HCT116 (cell line): ENCODE measurements at regions not wholly inside any gene's neighbourhood (a gene's known extent, or its start where the extent isn't known, plus 50 kb on each side); places are given as distances from the start of the nearest gene placed in this dataset.

Source experiments
- ATAC-seq: fragments of 200-7000 bp; cut with Tn5 transposase; 2 replicates; pipeline ENCODE4 v1.9.1; 2020; ENCODE audit warnings: mild to moderate bottlenecking, moderate library complexity
- BruUV-seq: library from RNA; stranded (reverse); fragments of 400-500 nt; replicated peaks from 2 replicates; lab custom pipeline; 2021; lab: Mats Ljungman, UMichigan
- CTCF ChIA-PET: fragments of 300-600 bp; sonication (Branson Sonifier 250); formaldehyde crosslinking; loops from one replicate; lab custom pipeline; 2021; ENCODE audit warnings: antibody characterized with exemption; lab: Charles Lee
- POLR2A ChIA-PET: fragments of 300-600, 350-600 bp; sonication (Branson Sonifier 250); formaldehyde crosslinking; loops from one replicate; lab custom pipeline; 2021; ENCODE audit warnings: antibody characterized with exemption; lab: Charles Lee
- RAD21 ChIA-PET, 2 experiments: fragments of 300-600 bp; sonication (Branson Sonifier 250); formaldehyde crosslinking; loops; one replicate each; lab custom pipeline; 2023; ENCODE audit warnings: low total read pairs in 2 of 2; ENCODE audit not compliant: uncharacterized antibody in 2 of 2, unreplicated experiment in 2 of 2, low non-redundant PET in 1 of 2; lab: Charles Lee
- DNase-seq: peaks from one replicate; pipeline ENCODE4 v3.0.0-alpha.2; 2010; ENCODE audit warnings: low read depth, low spot score
- H2AFZ ChIP-seq: fragments of 200-600 bp; shearing (Covaris generic), sonication (generic); 2 replicates; pipeline ENCODE4 v1.6.1; 2017; ENCODE audit warnings: low read depth, mixed run types, mixed read lengths, antibody characterized with exemption, low read length; ENCODE audit not compliant: poor library complexity, severe bottlenecking
- H3K27ac ChIP-seq: 2 replicates; pipeline ENCODE4 v1.5.1; 2012; ENCODE audit warnings: low read depth, low read length
- H3K27me3 ChIP-seq: fragments of 200-600 bp; sonication (generic); 2 replicates; pipeline ENCODE4 v1.6.1; 2016; ENCODE audit warnings: mixed run types, low read length, mixed read lengths; ENCODE audit not compliant: insufficient read depth
- H3K36me3 ChIP-seq, 2 experiments: fragments of 200-500 bp in 1 of 2; fragments of 200-600 bp in 1 of 2; sonication (Bioruptor generic) in 1 of 2; sonication (generic) in 1 of 2; 2 replicates each; pipeline versions ENCODE4 v1.5.1 to v1.6.1; 2014 to 2016; ENCODE audit warnings: low read length in 2 of 2, inconsistent platforms in 1 of 2, mixed read lengths in 1 of 2, mixed run types in 1 of 2; ENCODE audit not compliant: insufficient read depth in 2 of 2, control insufficient read depth in 1 of 2
- H3K4me1 ChIP-seq, 2 experiments: fragments of 200-600 bp in 1 of 2; sonication (generic) in 1 of 2; 2 replicates each; pipeline versions ENCODE4 v1.5.1 to v1.6.1; 2012 to 2017; ENCODE audit warnings: low read length in 2 of 2, inconsistent platforms in 1 of 2, mild to moderate bottlenecking in 1 of 2, mixed read lengths in 1 of 2, mixed run types in 1 of 2, moderate library complexity in 1 of 2; ENCODE audit not compliant: insufficient read depth in 2 of 2, control insufficient read depth in 1 of 2
- H3K4me2 ChIP-seq: fragments of 200-600 bp; sonication (generic); 2 replicates; pipeline ENCODE4 v1.6.1; 2017; ENCODE audit warnings: mixed run types, low read length, mixed read lengths
- H3K4me3 ChIP-seq, 2 experiments: fragments of 200-600 bp in 1 of 2; sonication (generic) in 1 of 2; replicated peaks in 1 of 2; 2 replicates each; pipeline ENCODE4 v1.5.1; 2011 to 2016; ENCODE audit warnings: low read length in 2 of 2, control low read depth in 1 of 2, low read depth in 1 of 2, mild to moderate bottlenecking in 1 of 2, mixed read lengths in 1 of 2, mixed run types in 1 of 2
- H3K79me2 ChIP-seq: fragments of 200-600 bp; sonication (generic); 2 replicates; pipeline ENCODE4 v1.6.1; 2017; ENCODE audit warnings: mild to moderate bottlenecking, mixed run types, low read length, moderate library complexity, mixed read lengths; ENCODE audit not compliant: insufficient read depth
- H3K9ac ChIP-seq: fragments of 200-600 bp; sonication (generic); 2 replicates; pipeline ENCODE4 v1.6.1; 2016; ENCODE audit warnings: low read length, mixed read lengths
- H3K9me2 ChIP-seq: fragments of 200-600 bp; sonication (generic), shearing (Covaris generic); 2 replicates; pipeline ENCODE4 v1.6.1; 2017; ENCODE audit warnings: mixed run types, mild to moderate bottlenecking, moderate library complexity; ENCODE audit not compliant: insufficient read depth
- H3K9me3 ChIP-seq, 2 experiments: fragments of 200-500 bp in 1 of 2; fragments of 200-600 bp in 1 of 2; sonication (Bioruptor generic) in 1 of 2; sonication (generic) in 1 of 2; 2 replicates each; pipeline ENCODE4 v1.6.1; 2014 to 2017; ENCODE audit warnings: low read length in 2 of 2, mixed read lengths in 2 of 2, inconsistent platforms in 1 of 2, low read depth in 1 of 2, mild to moderate bottlenecking in 1 of 2, mixed run types in 1 of 2, moderate library complexity in 1 of 2; ENCODE audit not compliant: control insufficient read depth in 1 of 2, insufficient read depth in 1 of 2
- H4K20me1 ChIP-seq: fragments of 200-600 bp; sonication (generic), shearing (Covaris generic); 2 replicates; pipeline ENCODE4 v1.6.1; 2017; ENCODE audit warnings: mixed run types, mild to moderate bottlenecking, moderate library complexity; ENCODE audit not compliant: insufficient read depth
- CBX3 ChIP-seq: IDR thresholded peaks from 2 replicates; pipeline ENCODE4 v1.6.1; 2012; ENCODE audit warnings: low read depth
- CEBPB ChIP-seq: IDR thresholded peaks from 2 replicates; pipeline ENCODE4 v1.6.1; 2012; ENCODE audit warnings: low read depth
- EGR1 ChIP-seq: IDR thresholded peaks from 2 replicates; pipeline ENCODE4 v1.6.1; 2012; ENCODE audit warnings: low read depth
- ELF1 ChIP-seq: IDR thresholded peaks from 2 replicates; pipeline ENCODE4 v1.6.1; 2012; ENCODE audit warnings: low read depth, borderline replicate concordance
- EZH2 ChIP-seq: fragments of 200-600 bp; sonication (generic); IDR thresholded peaks from 2 replicates; pipeline ENCODE4 v1.6.1; 2017; ENCODE audit warnings: antibody characterized with exemption, mixed run types
- EZH2phosphoT487 ChIP-seq: fragments of 200-600 bp; IDR thresholded peaks from 2 replicates; pipeline ENCODE4 v1.6.1; 2018; ENCODE audit warnings: antibody characterized with exemption, borderline replicate concordance
- FOSL1 ChIP-seq: IDR thresholded peaks from 2 replicates; pipeline ENCODE4 v1.6.1; 2012; ENCODE audit warnings: low read depth
- JUND ChIP-seq: IDR thresholded peaks from 2 replicates; pipeline ENCODE4 v1.6.1; 2012
- MAX ChIP-seq: IDR thresholded peaks from 2 replicates; pipeline ENCODE4 v1.6.1; 2012
- POLR2A ChIP-seq: IDR thresholded peaks from 2 replicates; pipeline ENCODE4 v1.7.0; 2011; ENCODE audit warnings: borderline replicate concordance; ENCODE audit not compliant: insufficient read depth, insufficient read length; ENCODE audit errors: extremely low read depth
- POLR2AphosphoS5 ChIP-seq: IDR thresholded peaks from 2 replicates; pipeline ENCODE4 v1.6.1; 2011; ENCODE audit warnings: mild to moderate bottlenecking, low read depth, low read length, moderate library complexity
- RAD21 ChIP-seq: IDR thresholded peaks from 2 replicates; pipeline ENCODE4 v1.6.1; 2012; ENCODE audit warnings: low read depth, mild to moderate bottlenecking
- SIN3A ChIP-seq: IDR thresholded peaks from 2 replicates; pipeline ENCODE4 v1.6.1; 2012; ENCODE audit warnings: low read depth
- SP1 ChIP-seq: IDR thresholded peaks from 2 replicates; pipeline ENCODE4 v1.6.1; 2012; ENCODE audit warnings: low read depth
- SRF ChIP-seq: IDR thresholded peaks from 2 replicates; pipeline ENCODE4 v1.6.1; 2012; ENCODE audit warnings: low read depth
- TCF7L2 ChIP-seq: IDR thresholded peaks from 2 replicates; pipeline ENCODE4 v1.7.0; 2011; ENCODE audit warnings: borderline replicate concordance, inconsistent platforms; ENCODE audit not compliant: insufficient read depth, insufficient read length; ENCODE audit errors: extremely low read depth
- YY1 ChIP-seq: IDR thresholded peaks from 2 replicates; pipeline ENCODE4 v1.6.1; 2011; ENCODE audit warnings: low read length, low read depth, moderate library complexity, mild to moderate bottlenecking; ENCODE audit not compliant: insufficient replicate concordance; ENCODE audit errors: extremely low read depth
- ZNF274 ChIP-seq: fragments of 200-500 bp; sonication (Bioruptor generic); IDR thresholded peaks from 2 replicates; pipeline ENCODE4 v1.6.1; 2014; ENCODE audit warnings: mild to moderate bottlenecking, low read depth, low read length, inconsistent platforms
- intact Hi-C: fragments of 100-400 bp; cut with micrococcal nuclease; formaldehyde crosslinking; loops from 2 replicates; pipeline ENCODE4 v1.10.0; 2022
- TF ChIP-seq, protein P1 (sequence below), 3 experiments: fragments of 200-600 bp in 1 of 3; sonication (generic) in 1 of 3; IDR thresholded peaks in 2 of 3; conservative IDR thresholded peaks in 1 of 3; 2 replicates each; pipeline ENCODE4 v1.5.1; 2012 to 2017; ENCODE audit warnings: low read depth in 2 of 3, low read length in 2 of 3, antibody characterized with exemption in 1 of 3, borderline replicate concordance in 1 of 3, control low read depth in 1 of 3, mild to moderate bottlenecking in 1 of 3, mixed read lengths in 1 of 3, mixed run types in 1 of 3, moderate library complexity in 1 of 3; ENCODE audit not compliant: insufficient read depth in 1 of 3
- TF ChIP-seq, protein P2 (sequence below): IDR thresholded peaks from 2 replicates; pipeline ENCODE4 v1.6.1; 2012

DNA sequence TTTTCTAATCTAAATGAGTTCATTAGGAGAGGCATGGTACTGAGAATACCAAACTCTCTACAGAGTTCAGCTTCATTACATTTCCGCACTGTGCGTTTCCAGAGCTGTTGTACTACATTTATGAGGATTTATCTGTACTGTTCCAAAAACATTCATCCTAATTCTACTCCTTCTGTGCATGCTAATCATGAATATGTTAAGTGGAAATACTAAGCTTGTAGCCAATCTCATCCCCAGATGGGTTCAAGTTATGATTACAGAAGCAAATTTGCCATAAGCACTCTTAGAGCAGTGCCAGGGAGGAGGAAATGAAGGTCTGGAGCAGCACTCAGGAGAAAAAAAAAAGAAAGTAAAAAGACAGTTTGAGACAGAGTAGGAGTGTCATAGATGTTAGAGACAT is 544.3 kb downstream of the GBE1 start:
- ATAC-seq: no peak
- no peaks in the 10 kb centered on the region for H3K27me3 ChIP-seq
- no peak overlapping the region for H2AFZ ChIP-seq
- H3K9me3 ChIP-seq: peaks cover 0 to 6% of the 10 kb centered on the region in 2 experiments; a peak in 2 of 4 replicates
- H3K4me2 ChIP-seq: no peak overlapping the region
- H3K4me3 ChIP-seq: no peak overlapping the region
- H3K9ac ChIP-seq: no peak overlapping the region
- BruUV-seq: no TSS peak
- TF ChIP-seq ELF1 (no peak), TCF7L2 (no peak), ZNF274 (no peak), RAD21 (no peak), SRF (no peak), EZH2phosphoT487 (no peak), EGR1 (no peak), CEBPB (no peak), SIN3A (no peak), SP1 (no peak), JUND (no peak), YY1 (no peak), MAX (no peak), CBX3 (no peak), POLR2AphosphoS5 (no peak), EZH2 (no peak), POLR2A (no peak), FOSL1 (no peak)
- TF ChIP-seq, protein P1, sequence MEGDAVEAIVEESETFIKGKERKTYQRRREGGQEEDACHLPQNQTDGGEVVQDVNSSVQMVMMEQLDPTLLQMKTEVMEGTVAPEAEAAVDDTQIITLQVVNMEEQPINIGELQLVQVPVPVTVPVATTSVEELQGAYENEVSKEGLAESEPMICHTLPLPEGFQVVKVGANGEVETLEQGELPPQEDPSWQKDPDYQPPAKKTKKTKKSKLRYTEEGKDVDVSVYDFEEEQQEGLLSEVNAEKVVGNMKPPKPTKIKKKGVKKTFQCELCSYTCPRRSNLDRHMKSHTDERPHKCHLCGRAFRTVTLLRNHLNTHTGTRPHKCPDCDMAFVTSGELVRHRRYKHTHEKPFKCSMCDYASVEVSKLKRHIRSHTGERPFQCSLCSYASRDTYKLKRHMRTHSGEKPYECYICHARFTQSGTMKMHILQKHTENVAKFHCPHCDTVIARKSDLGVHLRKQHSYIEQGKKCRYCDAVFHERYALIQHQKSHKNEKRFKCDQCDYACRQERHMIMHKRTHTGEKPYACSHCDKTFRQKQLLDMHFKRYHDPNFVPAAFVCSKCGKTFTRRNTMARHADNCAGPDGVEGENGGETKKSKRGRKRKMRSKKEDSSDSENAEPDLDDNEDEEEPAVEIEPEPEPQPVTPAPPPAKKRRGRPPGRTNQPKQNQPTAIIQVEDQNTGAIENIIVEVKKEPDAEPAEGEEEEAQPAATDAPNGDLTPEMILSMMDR (IDR thresholded peaks at IDR 0.05 in 2 of 3, conservative IDR thresholded peaks at IDR 0.05 in 1 of 3; ENCODE audit: borderline replicate concordance in 1 of 3, insufficient read depth in 1 of 3, low read depth in 2 of 3, low read length in 2 of 3): no peak
- TF ChIP-seq, protein P2, sequence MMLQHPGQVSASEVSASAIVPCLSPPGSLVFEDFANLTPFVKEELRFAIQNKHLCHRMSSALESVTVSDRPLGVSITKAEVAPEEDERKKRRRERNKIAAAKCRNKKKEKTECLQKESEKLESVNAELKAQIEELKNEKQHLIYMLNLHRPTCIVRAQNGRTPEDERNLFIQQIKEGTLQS: no peak
- H3K27ac ChIP-seq: no peak overlapping the region
- no peaks in the 10 kb centered on the region for H3K36me3 ChIP-seq
- ChIA-PET CTCF (no interaction called here), POLR2A (no interaction called here), RAD21 (no interaction called here)
- no peak for DNase-seq
- intact Hi-C loops: no loop called here
- H3K4me1 ChIP-seq: no peaks in the 10 kb centered on the region
- no peaks in the 10 kb centered on the region for H4K20me1 ChIP-seq
- H3K9me2 ChIP-seq: no peaks in the 10 kb centered on the region
- no peaks in the 10 kb centered on the region for H3K79me2 ChIP-seq
